ENCODE measurements at regions not wholly inside any gene's neighbourhood (a gene's known extent, or its start where the extent isn't known, plus 50 kb on each side); places are given as distances from the start of the nearest gene placed in this dataset.

GRCh38 chr2:65834062-65834461 is 401.7 kb upstream of the SPRED2 start:
- TF ChIP-seq CTCF (IDR thresholded peaks at IDR 0.05; ENCODE audit: low read length, missing control alignments) = no peak
- H3K4me3 ChIP-seq (replicated peaks; ENCODE audit: low read depth, low read length) = no peak overlapping the region
- DNase-seq (ENCODE audit: low read depth) = no peak

GRCh38 chr2:65831509-65831908 is 399.1 kb upstream of the SPRED2 start:
- no peak overlapping the region for H3K4me3 ChIP-seq (replicated peaks; ENCODE audit: low read depth, low read length)
- TF ChIP-seq CTCF (IDR thresholded peaks at IDR 0.05; ENCODE audit: low read length, missing control alignments) = no peak
- no peak for DNase-seq (ENCODE audit: low read depth)

- TF ChIP-seq CTCF (IDR thresholded peaks at IDR 0.05; ENCODE audit: low read length, missing control alignments) = no peak
Observed at GRCh38 chr2:65826567-65826966, 394.2 kb upstream of the SPRED2 start.

GRCh38 chr2:65823511-65823910 is 391.1 kb upstream of the SPRED2 start:
- H3K4me3 ChIP-seq (replicated peaks; ENCODE audit: low read depth, low read length) = no peak overlapping the region
- no peak for DNase-seq (ENCODE audit: low read depth)
- no peak for TF ChIP-seq CTCF (IDR thresholded peaks at IDR 0.05; ENCODE audit: low read length, missing control alignments)

More at GRCh38 chr2:65826567-65826966, 394.2 kb upstream of the SPRED2 start:
- H3K4me3 ChIP-seq (replicated peaks; ENCODE audit: low read depth, low read length) = no peak overlapping the region
- no peak for DNase-seq (ENCODE audit: low read depth)

GRCh38 chr2:65820454-65820853 is 388.1 kb upstream of the SPRED2 start:
- no peak for TF ChIP-seq CTCF (IDR thresholded peaks at IDR 0.05; ENCODE audit: low read length, missing control alignments)
- DNase-seq (ENCODE audit: low read depth) = no peak
- H3K4me3 ChIP-seq (replicated peaks; ENCODE audit: low read depth, low read length) = no peak overlapping the region

GRCh38 chr2:65819963-65820362 is 387.6 kb upstream of the SPRED2 start:
- DNase-seq (ENCODE audit: low read depth) = no peak
- TF ChIP-seq CTCF (IDR thresholded peaks at IDR 0.05; ENCODE audit: low read length, missing control alignments) = no peak
- no peak overlapping the region for H3K4me3 ChIP-seq (replicated peaks; ENCODE audit: low read depth, low read length)

GRCh38 chr2:65818873-65819451 is 386.6 kb upstream of the SPRED2 start:
- DNase-seq (ENCODE audit: low read depth) = no peak
- no peak overlapping the region for H3K4me3 ChIP-seq (replicated peaks; ENCODE audit: low read depth, low read length)
- no peak for TF ChIP-seq CTCF (IDR thresholded peaks at IDR 0.05; ENCODE audit: low read length, missing control alignments)

Data from fibroblast of pulmonary artery (primary cell).